ENCODE measurements at regions not wholly inside any gene's neighbourhood (a gene's known extent, or its start where the extent isn't known, plus 50 kb on each side); places are given as distances from the start of the nearest gene placed in this dataset.
"Not testable (repeated sequence)": the region's sequence is repeated elsewhere in the genome, so short reads cannot be mapped to it uniquely, and the experiment has no call there.

- not testable (repeated sequence) for DNase-seq
These were observed 54.7 kb downstream of the PROP1 start for GRCh38 chr5:177941386-177941785.

GRCh38 chr5:177939246-177940171, 56.5 kb downstream of the PROP1 start:
- peak; percentile 13 for DNase-seq

- not testable (repeated sequence) for DNase-seq
These were observed 57.3 kb downstream of the PROP1 start for GRCh38 chr5:177938767-177939166.

GRCh38 chr5:177934233-177934632, 61.8 kb downstream of the PROP1 start:
- not testable (repeated sequence) for DNase-seq

GRCh38 chr5:177930269-177931022, 65.6 kb downstream of the PROP1 start:
- DNase-seq, result not testable (repeated sequence)

- not testable (repeated sequence) for DNase-seq
These were observed 66.4 kb downstream of the PROP1 start for GRCh38 chr5:177929618-177930017.

- DNase-seq, result not testable (repeated sequence)
These were observed 68.5 kb downstream of the PROP1 start for GRCh38 chr5:177927500-177927899.

GRCh38 chr5:177924577-177924976, 71.5 kb downstream of the PROP1 start:
- not testable (repeated sequence) for DNase-seq

GRCh38 chr5:177923837-177924236, 72.2 kb downstream of the PROP1 start:
- not testable (repeated sequence) for DNase-seq

GRCh38 chr5:177923189-177923588, 72.9 kb downstream of the PROP1 start:
- DNase-seq, result not testable (repeated sequence)

GRCh38 chr5:177909261-177909660, 86.8 kb downstream of the PROP1 start:
- not testable (repeated sequence) for DNase-seq

GRCh38 chr5:177902806-177903205, 93.2 kb downstream of the PROP1 start:
- not testable (repeated sequence) for DNase-seq

GRCh38 chr5:177900066-177900465, 96.0 kb downstream of the PROP1 start:
- not testable (repeated sequence) for DNase-seq

- DNase-seq, result not testable (repeated sequence)
These were observed 101.2 kb downstream of the PROP1 start for GRCh38 chr5:177894681-177895453.

GRCh38 chr5:177892357-177892665, 103.7 kb downstream of the PROP1 start:
- DNase-seq, result not testable (repeated sequence)

- peak; percentile 7 for DNase-seq
These were observed 104.3 kb downstream of the PROP1 start for GRCh38 chr5:177891547-177892356.

- not testable (repeated sequence) for DNase-seq
These were observed 100.6 kb upstream of the FAM153A start for GRCh38 chr5:177883295-177883694.

- not testable (repeated sequence) for DNase-seq
These were observed 93.2 kb upstream of the FAM153A start for GRCh38 chr5:177875900-177876238.

GRCh38 chr5:177875013-177875899, 92.6 kb upstream of the FAM153A start:
- not testable (repeated sequence) for DNase-seq

GRCh38 chr5:177863822-177864446, 81.2 kb upstream of the FAM153A start:
- DNase-seq, result not testable (repeated sequence)

Data from stimulated activated CD4-positive, alpha-beta T cell treated with anti-CD3 and anti-CD28 coated beads, Interleukin-4, amount 100 ng/mL, for 1 hour (primary cell).